GM18907 (cell line): ENCODE measurements at regions not wholly inside any gene's neighbourhood (a gene's known extent, or its start where the extent isn't known, plus 50 kb on each side); places are given as distances from the start of the nearest gene placed in this dataset.

Experiments used
- ATAC-seq: cut with Tn5 transposase; IDR thresholded peaks from one replicate; pipeline ENCODE4 v1.9.1; 2021; ENCODE audit warnings: mild to moderate bottlenecking, moderate library complexity; ENCODE audit not compliant: unreplicated experiment

GRCh38 chr4:20302336-20302735 lies 50.6 kb downstream of the SLIT2 start:
- no peak for ATAC-seq

GRCh38 chr4:20305976-20306375 lies 54.3 kb downstream of the SLIT2 start:
- ATAC-seq: no peak

- no peak for ATAC-seq
These were observed 60.2 kb downstream of the SLIT2 start for GRCh38 chr4:20311856-20312255.

- ATAC-seq: no peak
These were observed 61.7 kb downstream of the SLIT2 start for GRCh38 chr4:20313237-20314030.

GRCh38 chr4:20317424-20317985 lies 65.8 kb downstream of the SLIT2 start:
- ATAC-seq: no peak

- ATAC-seq: no peak
These were observed 66.5 kb downstream of the SLIT2 start for GRCh38 chr4:20318001-20318908.

GRCh38 chr4:20318909-20319277 lies 67.2 kb downstream of the SLIT2 start:
- no peak for ATAC-seq

GRCh38 chr4:20319825-20320612 lies 68.3 kb downstream of the SLIT2 start:
- no peak for ATAC-seq

GRCh38 chr4:20323991-20324390 lies 72.3 kb downstream of the SLIT2 start:
- no peak for ATAC-seq

- ATAC-seq: no peak
These were observed 74.8 kb downstream of the SLIT2 start for GRCh38 chr4:20326460-20326859.

GRCh38 chr4:20326977-20327376 lies 75.3 kb downstream of the SLIT2 start:
- ATAC-seq: no peak

- no peak for ATAC-seq
These were observed 76.1 kb downstream of the SLIT2 start for GRCh38 chr4:20327808-20328207.

- no peak for ATAC-seq
These were observed 79.9 kb downstream of the SLIT2 start for GRCh38 chr4:20331642-20332041.

- ATAC-seq: no peak
These were observed 81.5 kb downstream of the SLIT2 start for GRCh38 chr4:20333141-20333715.

- no peak for ATAC-seq
These were observed 85.6 kb downstream of the SLIT2 start for GRCh38 chr4:20337261-20337664.

- no peak for ATAC-seq
These were observed 87.1 kb downstream of the SLIT2 start for GRCh38 chr4:20338841-20339240.

- ATAC-seq: no peak
These were observed 89.5 kb downstream of the SLIT2 start for GRCh38 chr4:20341134-20341738.

- no peak for ATAC-seq
These were observed 95.8 kb downstream of the SLIT2 start for GRCh38 chr4:20347531-20347930.

GRCh38 chr4:20348411-20348810 lies 96.7 kb downstream of the SLIT2 start:
- no peak for ATAC-seq
